HCT116 (cell line): ENCODE measurements at regions not wholly inside any gene's neighbourhood (a gene's known extent, or its start where the extent isn't known, plus 50 kb on each side); places are given as distances from the start of the nearest gene placed in this dataset.

ENCODE experiments used
- ATAC-seq: fragments of 200-7000 bp; cut with Tn5 transposase; 2 replicates; pipeline ENCODE4 v1.9.1; 2020; ENCODE audit warnings: mild to moderate bottlenecking, moderate library complexity
- BruUV-seq: library from RNA; stranded (reverse); fragments of 400-500 nt; replicated peaks from 2 replicates; lab custom pipeline; 2021; lab: Mats Ljungman, UMichigan
- CTCF ChIA-PET: fragments of 300-600 bp; sonication (Branson Sonifier 250); formaldehyde crosslinking; loops from one replicate; lab custom pipeline; 2021; ENCODE audit warnings: antibody characterized with exemption; lab: Charles Lee
- POLR2A ChIA-PET: fragments of 300-600, 350-600 bp; sonication (Branson Sonifier 250); formaldehyde crosslinking; loops from one replicate; lab custom pipeline; 2021; ENCODE audit warnings: antibody characterized with exemption; lab: Charles Lee
- RAD21 ChIA-PET, 2 experiments: fragments of 300-600 bp; sonication (Branson Sonifier 250); formaldehyde crosslinking; loops; one replicate each; lab custom pipeline; 2023; ENCODE audit warnings: low total read pairs in 2 of 2; ENCODE audit not compliant: uncharacterized antibody in 2 of 2, unreplicated experiment in 2 of 2, low non-redundant PET in 1 of 2; lab: Charles Lee
- DNase-seq: peaks from one replicate; pipeline ENCODE4 v3.0.0-alpha.2; 2010; ENCODE audit warnings: low read depth, low spot score
- H2AFZ ChIP-seq: fragments of 200-600 bp; shearing (Covaris generic), sonication (generic); 2 replicates; pipeline ENCODE4 v1.6.1; 2017; ENCODE audit warnings: low read depth, mixed run types, mixed read lengths, antibody characterized with exemption, low read length; ENCODE audit not compliant: poor library complexity, severe bottlenecking
- H3K27ac ChIP-seq: 2 replicates; pipeline ENCODE4 v1.5.1; 2012; ENCODE audit warnings: low read depth, low read length
- H3K27me3 ChIP-seq: fragments of 200-600 bp; sonication (generic); 2 replicates; pipeline ENCODE4 v1.6.1; 2016; ENCODE audit warnings: mixed run types, low read length, mixed read lengths; ENCODE audit not compliant: insufficient read depth
- H3K36me3 ChIP-seq, 2 experiments: fragments of 200-500 bp in 1 of 2; fragments of 200-600 bp in 1 of 2; sonication (Bioruptor generic) in 1 of 2; sonication (generic) in 1 of 2; 2 replicates each; pipeline versions ENCODE4 v1.5.1 to v1.6.1; 2014 to 2016; ENCODE audit warnings: low read length in 2 of 2, inconsistent platforms in 1 of 2, mixed read lengths in 1 of 2, mixed run types in 1 of 2; ENCODE audit not compliant: insufficient read depth in 2 of 2, control insufficient read depth in 1 of 2
- H3K4me1 ChIP-seq, 2 experiments: fragments of 200-600 bp in 1 of 2; sonication (generic) in 1 of 2; 2 replicates each; pipeline versions ENCODE4 v1.5.1 to v1.6.1; 2012 to 2017; ENCODE audit warnings: low read length in 2 of 2, inconsistent platforms in 1 of 2, mild to moderate bottlenecking in 1 of 2, mixed read lengths in 1 of 2, mixed run types in 1 of 2, moderate library complexity in 1 of 2; ENCODE audit not compliant: insufficient read depth in 2 of 2, control insufficient read depth in 1 of 2
- H3K4me2 ChIP-seq: fragments of 200-600 bp; sonication (generic); 2 replicates; pipeline ENCODE4 v1.6.1; 2017; ENCODE audit warnings: mixed run types, low read length, mixed read lengths
- H3K4me3 ChIP-seq, 2 experiments: fragments of 200-600 bp in 1 of 2; sonication (generic) in 1 of 2; replicated peaks in 1 of 2; 2 replicates each; pipeline ENCODE4 v1.5.1; 2011 to 2016; ENCODE audit warnings: low read length in 2 of 2, control low read depth in 1 of 2, low read depth in 1 of 2, mild to moderate bottlenecking in 1 of 2, mixed read lengths in 1 of 2, mixed run types in 1 of 2
- H3K79me2 ChIP-seq: fragments of 200-600 bp; sonication (generic); 2 replicates; pipeline ENCODE4 v1.6.1; 2017; ENCODE audit warnings: mild to moderate bottlenecking, mixed run types, low read length, moderate library complexity, mixed read lengths; ENCODE audit not compliant: insufficient read depth
- H3K9ac ChIP-seq: fragments of 200-600 bp; sonication (generic); 2 replicates; pipeline ENCODE4 v1.6.1; 2016; ENCODE audit warnings: low read length, mixed read lengths
- H3K9me2 ChIP-seq: fragments of 200-600 bp; sonication (generic), shearing (Covaris generic); 2 replicates; pipeline ENCODE4 v1.6.1; 2017; ENCODE audit warnings: mixed run types, mild to moderate bottlenecking, moderate library complexity; ENCODE audit not compliant: insufficient read depth
- H3K9me3 ChIP-seq, 2 experiments: fragments of 200-500 bp in 1 of 2; fragments of 200-600 bp in 1 of 2; sonication (Bioruptor generic) in 1 of 2; sonication (generic) in 1 of 2; 2 replicates each; pipeline ENCODE4 v1.6.1; 2014 to 2017; ENCODE audit warnings: low read length in 2 of 2, mixed read lengths in 2 of 2, inconsistent platforms in 1 of 2, low read depth in 1 of 2, mild to moderate bottlenecking in 1 of 2, mixed run types in 1 of 2, moderate library complexity in 1 of 2; ENCODE audit not compliant: control insufficient read depth in 1 of 2, insufficient read depth in 1 of 2
- H4K20me1 ChIP-seq: fragments of 200-600 bp; sonication (generic), shearing (Covaris generic); 2 replicates; pipeline ENCODE4 v1.6.1; 2017; ENCODE audit warnings: mixed run types, mild to moderate bottlenecking, moderate library complexity; ENCODE audit not compliant: insufficient read depth
- ATF3 ChIP-seq: IDR thresholded peaks from 2 replicates; pipeline ENCODE4 v1.6.1; 2012
- CBX3 ChIP-seq: IDR thresholded peaks from 2 replicates; pipeline ENCODE4 v1.6.1; 2012; ENCODE audit warnings: low read depth
- MAX ChIP-seq: IDR thresholded peaks from 2 replicates; pipeline ENCODE4 v1.6.1; 2012
- POLR2A ChIP-seq: IDR thresholded peaks from 2 replicates; pipeline ENCODE4 v1.7.0; 2011; ENCODE audit warnings: borderline replicate concordance; ENCODE audit not compliant: insufficient read depth, insufficient read length; ENCODE audit errors: extremely low read depth
- RAD21 ChIP-seq: IDR thresholded peaks from 2 replicates; pipeline ENCODE4 v1.6.1; 2012; ENCODE audit warnings: low read depth, mild to moderate bottlenecking
- SIN3A ChIP-seq: IDR thresholded peaks from 2 replicates; pipeline ENCODE4 v1.6.1; 2012; ENCODE audit warnings: low read depth
- SP1 ChIP-seq: IDR thresholded peaks from 2 replicates; pipeline ENCODE4 v1.6.1; 2012; ENCODE audit warnings: low read depth
- YY1 ChIP-seq: IDR thresholded peaks from 2 replicates; pipeline ENCODE4 v1.6.1; 2011; ENCODE audit warnings: low read length, low read depth, moderate library complexity, mild to moderate bottlenecking; ENCODE audit not compliant: insufficient replicate concordance; ENCODE audit errors: extremely low read depth
- ZBTB33 ChIP-seq: IDR thresholded peaks from 2 replicates; pipeline ENCODE4 v1.6.1; 2011; ENCODE audit warnings: mild to moderate bottlenecking, low read length, moderate library complexity; ENCODE audit not compliant: insufficient replicate concordance; ENCODE audit errors: extremely low read depth
- ZFX ChIP-seq: fragments of 450-650 bp; IDR thresholded peaks from 2 replicates; pipeline ENCODE4 v1.6.1; 2017
- intact Hi-C: fragments of 100-400 bp; cut with micrococcal nuclease; formaldehyde crosslinking; loops from 2 replicates; pipeline ENCODE4 v1.10.0; 2022

- TF ChIP-seq ZBTB33, result no peak
- no peak for TF ChIP-seq MAX
- no peak for TF ChIP-seq POLR2A
- TF ChIP-seq RAD21, result no peak
- no peak for TF ChIP-seq YY1
- no peak for TF ChIP-seq SIN3A
- no peak for TF ChIP-seq CBX3
- TF ChIP-seq ATF3, result no peak
Observed at GRCh38 chr12:89176676-89177075, 175.6 kb downstream of the DUSP6 start (continued).

- H3K4me3 ChIP-seq, result no peak overlapping the region
- no peak for TF ChIP-seq ZFX
- TF ChIP-seq SP1, result no peak
- no peak overlapping the region for H3K27ac ChIP-seq
- no peaks in the 10 kb centered on the region for H3K36me3 ChIP-seq
- H3K4me1 ChIP-seq, result no peaks in the 10 kb centered on the region
- DNase-seq, result no peak
- no peaks in the 10 kb centered on the region for H3K9me3 ChIP-seq
- H3K79me2 ChIP-seq, result no peaks in the 10 kb centered on the region
- no peaks in the 10 kb centered on the region for H3K27me3 ChIP-seq
- H3K4me2 ChIP-seq, result no peak overlapping the region
- BruUV-seq, result no TSS peak
- ChIA-PET RAD21 (no interaction called here), CTCF (no interaction called here), POLR2A (no interaction called here)
- no peak for ATAC-seq
- H3K9ac ChIP-seq, result no peak overlapping the region
- no peaks in the 10 kb centered on the region for H4K20me1 ChIP-seq
- intact Hi-C loops, result no loop called here
- no peaks in the 10 kb centered on the region for H3K9me2 ChIP-seq
- no peak overlapping the region for H2AFZ ChIP-seq
Observed at GRCh38 chr12:89173678-89174077, 178.6 kb downstream of the DUSP6 start.
